GM11168 (cell line): ENCODE measurements at regions not wholly inside any gene's neighbourhood (a gene's known extent, or its start where the extent isn't known, plus 50 kb on each side); places are given as distances from the start of the nearest gene placed in this dataset.

Experiments
- in situ Hi-C: fragments of 300-500 bp; cut with MboI; formaldehyde crosslinking; loops from one replicate; pipeline ENCODE4 v1.12.0; 2022; ENCODE audit warnings: low sequenced_read_pairs; ENCODE audit not compliant: unreplicated experiment

DNA sequence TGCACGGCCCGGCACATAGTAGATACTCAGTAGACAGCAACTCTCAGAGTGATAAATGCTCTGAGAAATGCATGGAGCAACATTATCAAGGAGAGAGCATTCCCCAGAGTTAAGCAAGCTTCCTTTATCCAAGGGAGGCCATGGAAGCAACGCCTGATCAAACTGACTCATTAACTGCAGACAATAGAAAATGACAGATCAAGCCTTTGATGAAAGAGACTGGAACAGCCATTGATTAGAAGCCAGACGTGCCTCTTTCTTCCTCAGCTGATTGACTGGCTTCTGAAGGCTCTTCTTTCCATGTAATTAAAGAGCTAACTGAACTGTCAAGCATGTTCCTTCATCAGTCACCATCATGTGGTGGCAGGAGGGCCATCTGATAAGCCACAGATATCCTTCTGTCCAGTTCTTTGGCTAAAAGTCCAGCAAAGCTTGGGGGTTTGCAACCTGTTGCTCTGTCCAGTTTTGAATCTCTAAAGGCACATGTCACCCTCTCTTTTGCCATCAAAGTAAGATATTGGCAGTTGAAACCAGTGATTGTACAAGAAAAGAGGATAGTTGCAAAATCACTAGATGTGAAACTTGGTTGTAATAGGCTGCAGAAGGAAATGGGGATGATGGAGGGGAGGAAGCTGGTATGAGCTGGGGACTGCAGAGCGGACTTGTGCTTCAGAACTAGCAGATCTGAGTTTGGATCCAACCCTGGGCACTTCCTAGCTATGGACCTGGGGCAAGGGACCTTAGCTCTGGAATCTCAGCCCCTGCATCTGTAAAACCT lies 188.0 kb downstream of the HAPSTR1 start:
- in situ Hi-C loops = no loop called here

GRCh38 chr16:9280069-9280466 lies 188.6 kb downstream of the HAPSTR1 start:
- in situ Hi-C loops = no loop called here

DNA sequence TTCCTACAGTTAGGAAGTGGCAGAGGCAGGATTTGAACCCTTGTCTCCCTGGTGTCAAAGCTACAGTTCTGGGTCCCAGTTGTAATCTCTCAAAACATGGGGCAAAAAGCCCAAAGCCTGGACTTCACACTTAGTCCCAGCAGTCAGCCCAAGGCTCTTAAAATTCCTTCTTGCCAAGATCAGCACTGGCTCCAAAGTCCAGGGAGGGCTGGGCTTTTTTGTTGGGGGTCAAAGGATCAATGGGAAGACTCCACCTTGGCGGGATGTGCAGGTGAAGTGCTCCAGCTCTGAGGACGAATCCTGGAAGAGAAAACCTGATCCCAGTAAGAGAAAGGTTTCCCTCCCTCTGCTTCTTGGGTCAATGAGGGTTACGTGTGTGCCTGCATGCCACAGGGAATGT lies 195.5 kb downstream of the HAPSTR1 start:
- in situ Hi-C loops = no loop called here

DNA sequence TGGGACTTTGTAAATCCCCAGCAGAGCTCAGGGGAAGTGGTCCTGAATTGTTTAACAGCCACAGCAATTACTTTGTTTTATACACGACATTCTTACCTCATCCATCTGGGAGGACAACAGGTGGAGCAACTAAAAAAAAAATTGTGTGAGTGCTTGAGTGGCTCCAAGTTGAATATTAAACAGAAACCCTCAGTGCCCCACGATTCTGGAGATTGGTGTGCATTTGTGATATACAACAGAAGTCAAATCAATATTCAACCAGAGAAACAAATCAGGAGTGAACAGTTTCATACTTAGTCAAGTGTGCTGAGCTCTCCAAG lies 204.8 kb downstream of the HAPSTR1 start:
- in situ Hi-C loops = no loop called here

- in situ Hi-C loops = no loop called here
These were observed 206.1 kb downstream of the HAPSTR1 start for GRCh38 chr16:9297437-9298113.

- in situ Hi-C loops = no loop called here
These were observed 208.8 kb downstream of the HAPSTR1 start for GRCh38 chr16:9300252-9300651.

DNA sequence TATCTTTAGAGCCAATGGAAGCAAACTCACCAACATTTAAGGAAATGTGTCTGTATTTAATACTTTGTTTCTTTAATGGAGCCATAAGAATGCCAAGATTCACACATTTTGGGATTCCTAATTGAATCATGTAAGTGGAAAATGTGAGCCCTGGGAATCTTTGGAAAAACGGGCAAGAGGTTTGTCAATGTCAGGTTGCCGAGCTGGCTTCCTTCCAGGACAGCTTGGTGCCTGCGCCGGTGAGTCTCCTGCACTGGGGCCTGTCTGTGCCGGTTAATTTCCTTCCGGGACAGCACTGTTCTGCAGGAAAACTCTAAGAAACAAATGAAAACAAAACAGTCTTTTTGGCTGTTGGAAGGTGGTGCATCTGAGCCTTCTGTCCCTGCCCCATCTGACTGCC lies 210.6 kb downstream of the HAPSTR1 start:
- in situ Hi-C loops = no loop called here

DNA sequence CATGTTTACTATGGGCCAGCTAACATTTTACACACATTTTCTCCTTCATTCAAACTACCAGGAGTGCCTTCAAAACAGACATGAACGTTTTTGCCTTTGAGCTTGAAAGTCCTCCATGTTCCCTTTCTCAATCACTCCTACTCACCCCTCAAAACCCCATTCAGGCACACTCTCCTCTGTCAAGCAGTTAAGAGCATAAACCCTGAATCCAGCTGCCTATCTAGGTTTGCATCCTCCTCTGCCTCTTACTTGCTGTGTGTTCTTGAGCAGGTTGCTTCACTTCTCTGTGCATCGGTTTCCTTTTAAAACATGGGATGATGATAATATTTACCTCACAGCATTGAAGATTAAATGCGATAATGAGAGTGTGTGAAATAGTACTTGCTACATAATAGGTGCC lies 215.3 kb downstream of the HAPSTR1 start:
- in situ Hi-C loops = no loop called here

DNA sequence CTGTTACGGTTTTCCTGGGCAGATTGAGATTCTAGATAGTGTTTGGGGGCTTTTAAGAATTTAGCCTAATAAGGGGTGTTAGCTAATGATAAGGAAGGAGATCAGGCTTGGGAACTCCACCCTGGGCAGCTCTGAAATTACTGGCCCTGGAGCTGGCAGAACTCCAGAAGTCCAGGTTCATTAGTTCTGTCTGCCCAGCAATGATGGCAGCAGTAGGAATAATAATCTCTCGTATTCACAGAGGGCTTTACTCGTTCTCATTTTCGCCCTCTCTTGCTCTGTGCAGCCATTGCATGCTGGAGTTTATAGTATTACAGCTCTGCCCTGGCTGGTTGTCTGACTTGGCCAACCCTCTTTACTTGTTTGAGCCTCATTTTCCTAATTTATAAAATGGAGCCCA lies 216.0 kb downstream of the HAPSTR1 start:
- in situ Hi-C loops = no loop called here

DNA sequence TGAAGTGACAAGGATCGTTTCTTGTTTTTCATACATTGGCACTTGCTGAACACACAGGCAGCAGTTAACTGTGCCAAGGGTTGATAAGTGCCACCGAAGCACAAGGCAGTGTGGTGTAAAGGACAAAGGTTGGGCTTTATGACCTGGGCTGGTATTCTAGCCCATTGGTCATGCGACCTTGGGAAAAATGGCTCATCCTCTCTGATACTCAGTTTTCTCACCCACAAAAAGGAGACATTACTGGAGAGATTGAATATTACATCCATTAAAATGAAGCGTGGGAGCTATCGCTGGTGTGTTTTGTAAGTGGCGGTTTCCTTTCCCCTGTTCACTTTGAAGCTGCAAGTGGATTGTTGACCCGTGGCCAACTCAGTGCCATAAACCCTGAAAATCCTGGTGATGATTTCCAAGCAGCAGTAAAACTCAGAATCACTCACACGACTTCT lies 216.9 kb downstream of the HAPSTR1 start:
- in situ Hi-C loops = no loop called here

GRCh38 chr16:9308850-9309249 lies 217.4 kb downstream of the HAPSTR1 start:
- in situ Hi-C loops = no loop called here

GRCh38 chr16:9309844-9310243 lies 218.4 kb downstream of the HAPSTR1 start:
- in situ Hi-C loops = no loop called here

DNA sequence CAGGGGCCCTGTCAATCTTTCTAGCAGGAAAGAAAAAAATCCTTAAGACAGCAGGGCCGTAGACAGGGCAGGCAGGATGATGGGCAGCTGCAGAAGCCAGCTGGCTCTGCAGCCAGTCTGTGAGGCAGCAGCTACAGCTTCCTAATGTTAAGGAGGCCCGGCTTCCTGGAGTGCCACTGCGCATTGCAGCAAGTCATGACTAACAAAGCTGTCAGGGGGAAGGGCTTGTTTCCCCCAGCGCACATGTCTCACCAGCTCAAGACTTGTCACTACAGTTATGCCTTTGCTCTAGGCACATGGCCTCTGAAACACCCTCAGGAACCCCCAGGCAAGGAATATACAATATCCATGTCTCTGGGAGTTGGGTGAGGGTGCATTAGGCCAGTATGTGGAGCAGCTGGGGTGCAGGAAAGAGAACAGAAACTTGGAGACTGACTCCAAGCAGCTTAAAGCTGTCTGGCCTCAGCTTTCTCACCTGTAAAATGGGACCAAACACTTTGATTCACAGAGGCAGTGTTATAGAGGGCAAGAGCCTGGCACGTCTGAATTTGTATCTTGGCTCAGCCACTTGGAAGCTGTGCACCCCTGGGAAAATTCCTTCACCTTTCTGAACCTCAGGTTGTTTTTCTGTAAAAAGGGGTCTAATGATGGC lies 220.0 kb downstream of the HAPSTR1 start:
- in situ Hi-C loops = no loop called here

- in situ Hi-C loops = no loop called here
These were observed 224.6 kb downstream of the HAPSTR1 start for GRCh38 chr16:9316008-9316407.

GRCh38 chr16:9316615-9317014 lies 225.2 kb downstream of the HAPSTR1 start:
- in situ Hi-C loops = no loop called here

DNA sequence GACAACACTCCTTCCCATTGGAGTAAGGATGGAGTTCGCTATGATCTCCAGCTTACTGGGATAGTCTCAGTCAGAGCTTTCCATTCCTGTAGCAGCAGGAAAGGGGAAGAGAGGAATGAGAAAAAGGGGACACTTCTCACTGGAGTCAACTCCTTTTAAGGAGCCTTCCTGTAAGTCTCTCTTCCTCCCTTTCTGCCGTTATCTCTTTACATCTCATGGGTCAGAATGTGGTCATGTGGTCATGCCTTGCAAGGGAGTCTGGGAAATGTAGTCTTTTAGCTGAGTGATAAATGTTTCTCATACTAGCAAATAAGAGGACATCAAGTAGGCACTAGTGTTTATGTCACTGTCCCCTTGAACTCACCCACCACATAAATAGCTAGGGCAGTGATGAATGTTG lies 227.3 kb downstream of the HAPSTR1 start:
- in situ Hi-C loops = no loop called here

- in situ Hi-C loops = no loop called here
These were observed 231.3 kb downstream of the HAPSTR1 start for GRCh38 chr16:9322769-9323168.

DNA sequence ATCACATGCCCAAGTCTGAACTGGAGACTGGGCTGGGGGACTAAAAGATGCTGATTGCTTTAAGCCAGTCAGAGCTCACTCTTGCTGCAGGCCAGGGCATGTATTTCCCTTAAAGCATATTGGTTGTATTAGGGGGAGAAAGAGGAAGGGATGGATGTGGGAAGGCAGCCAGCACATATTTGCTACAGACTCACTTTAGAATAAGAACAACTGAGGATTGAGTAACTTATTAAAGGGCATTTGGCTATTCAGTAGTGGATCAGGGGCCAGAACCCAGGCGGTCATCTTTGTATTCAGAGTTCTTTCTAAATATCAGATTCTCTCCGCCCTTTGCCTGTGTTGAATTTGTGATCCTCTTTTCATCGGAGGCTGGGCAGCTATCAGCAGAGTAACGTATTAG lies 231.7 kb downstream of the HAPSTR1 start:
- in situ Hi-C loops = no loop called here

DNA sequence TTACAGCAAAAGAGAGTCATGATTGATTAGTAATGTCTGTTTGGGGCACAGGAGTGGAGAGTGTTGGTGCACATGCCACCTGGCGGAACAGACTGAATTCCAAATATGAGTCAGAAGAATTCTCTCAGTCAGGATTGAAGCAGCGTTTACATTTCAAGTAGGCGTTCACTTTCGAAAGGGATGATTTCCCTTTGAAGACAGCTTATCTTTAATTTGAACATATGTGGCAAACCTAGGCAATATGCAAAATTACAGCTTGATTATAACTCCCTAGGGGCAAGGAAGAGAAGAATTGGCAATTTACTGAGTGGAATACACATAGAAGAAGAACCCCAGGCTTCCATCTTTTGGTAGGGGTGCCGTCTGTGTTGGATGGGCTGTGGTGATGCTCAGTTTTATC lies 235.8 kb downstream of the HAPSTR1 start:
- in situ Hi-C loops = no loop called here

DNA sequence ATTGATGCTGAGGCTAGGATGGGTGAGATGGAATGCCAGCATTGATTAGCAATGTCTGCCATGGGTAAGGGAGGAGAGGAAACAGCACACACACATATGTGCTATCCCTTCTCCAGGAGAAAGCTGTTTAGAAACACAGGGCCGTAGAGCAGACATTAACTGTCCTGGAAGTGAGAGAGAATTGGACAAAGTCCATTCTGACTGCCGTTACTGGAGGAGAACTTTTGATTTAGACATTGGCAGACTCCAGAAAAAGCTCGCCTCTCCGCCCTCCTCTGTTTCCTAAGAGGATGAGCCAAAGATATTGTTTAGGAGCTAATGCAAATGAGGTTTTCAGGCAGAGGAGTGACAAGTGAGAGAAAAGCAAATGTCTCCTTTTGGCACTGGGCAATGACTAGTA lies 237.0 kb downstream of the HAPSTR1 start:
- in situ Hi-C loops = no loop called here

GRCh38 chr16:9330095-9330494 lies 238.7 kb downstream of the HAPSTR1 start:
- in situ Hi-C loops = no loop called here

DNA sequence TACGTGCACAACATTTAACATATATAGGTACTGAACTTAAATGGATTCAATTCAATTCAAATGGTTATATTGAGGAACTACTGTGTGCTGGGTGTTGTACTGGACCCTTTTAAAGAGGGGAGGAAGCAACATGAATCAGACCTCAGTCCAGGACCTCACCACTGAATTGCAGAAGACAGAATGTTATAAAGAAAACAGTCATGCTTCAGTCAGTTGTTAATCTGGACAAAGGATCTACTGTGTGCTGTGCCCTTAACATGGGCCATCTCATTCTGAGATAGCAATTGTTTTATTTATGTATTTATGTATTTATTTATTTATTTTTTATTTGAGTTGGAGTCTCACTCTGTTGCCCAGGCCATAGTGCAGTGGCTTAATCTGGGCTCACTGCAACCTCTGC lies 240.1 kb downstream of the HAPSTR1 start:
- in situ Hi-C loops = no loop called here
